NCI-H446 (cell line): ENCODE measurements at regions not wholly inside any gene's neighbourhood (a gene's known extent, or its start where the extent isn't known, plus 50 kb on each side); places are given as distances from the start of the nearest gene placed in this dataset.

Source experiments
- DNase-seq, 2 experiments: peaks; one replicate each; lab custom pipeline; 2025; lab: John Stamatoyannopoulos, UW

- DNase-seq = no peak
These were observed 220.1 kb downstream of the TUSC7 start for GRCh38 chr3:116929505-116930222.

DNA sequence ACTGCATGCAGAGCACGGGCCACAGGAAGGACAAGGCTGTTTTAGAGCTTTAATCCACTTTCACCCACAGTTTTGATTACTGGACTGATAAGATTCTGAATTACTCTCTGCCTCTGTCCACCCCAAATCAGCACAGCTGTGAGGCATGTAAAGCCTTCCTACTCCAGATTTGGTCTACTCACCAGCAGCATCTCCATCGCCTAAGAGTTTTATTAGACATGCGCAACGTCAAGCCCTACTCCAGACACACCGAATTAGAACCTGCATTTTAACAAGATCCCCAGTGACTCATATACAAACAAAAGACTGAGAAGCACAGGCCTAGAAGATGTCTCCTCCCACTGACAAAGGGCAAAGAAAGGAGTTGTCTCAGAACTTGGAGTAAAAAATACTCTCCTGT lies 221.2 kb downstream of the TUSC7 start:
- DNase-seq = no peak

- DNase-seq = no peak
These were observed 229.5 kb downstream of the TUSC7 start for GRCh38 chr3:116939091-116939490.

- DNase-seq = no peak
These were observed 230.0 kb downstream of the TUSC7 start for GRCh38 chr3:116939550-116939949.

GRCh38 chr3:116940719-116941118 lies 231.1 kb downstream of the TUSC7 start:
- DNase-seq = no peak

DNA sequence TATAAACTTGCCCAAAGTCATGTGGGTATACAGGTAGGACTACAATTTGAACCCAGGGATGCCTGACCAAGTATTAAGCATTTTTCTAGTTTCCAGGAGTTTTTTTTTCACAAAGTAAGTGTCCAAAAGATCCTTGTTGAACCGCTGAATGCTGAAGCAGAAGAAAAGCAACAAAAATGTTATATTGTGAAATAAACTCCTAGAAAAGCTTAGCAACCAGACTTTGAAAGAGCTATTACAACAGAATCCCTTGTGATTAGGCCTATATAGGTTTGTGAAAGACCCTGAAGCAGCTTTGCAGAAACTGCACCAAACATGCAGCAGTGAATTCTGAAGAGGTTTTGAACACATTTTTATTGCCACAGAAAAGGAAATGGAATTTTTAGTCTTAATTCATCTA lies 236.8 kb downstream of the TUSC7 start:
- DNase-seq = no peak

DNA sequence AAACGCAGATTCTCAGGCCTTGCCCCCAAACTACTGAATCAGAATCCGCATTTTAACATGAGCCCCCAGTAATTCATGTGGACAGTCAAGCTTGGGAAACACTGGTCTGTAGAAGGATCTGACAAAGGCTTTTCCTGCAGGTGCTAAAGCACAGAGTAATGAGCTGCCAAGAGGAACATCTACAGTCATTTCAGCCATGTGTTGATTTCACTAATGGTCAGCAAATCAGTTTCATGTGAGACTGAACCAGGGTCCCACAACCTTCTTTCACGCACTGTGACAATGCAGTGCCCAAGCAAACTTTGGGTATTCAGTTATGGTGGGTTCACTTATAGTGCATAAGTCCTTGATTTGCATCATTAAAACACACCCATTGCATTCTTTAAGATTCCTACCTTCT lies 237.6 kb downstream of the TUSC7 start:
- no peak for DNase-seq

- DNase-seq = no peak
These were observed 238.2 kb downstream of the TUSC7 start for GRCh38 chr3:116947809-116948208.

DNA sequence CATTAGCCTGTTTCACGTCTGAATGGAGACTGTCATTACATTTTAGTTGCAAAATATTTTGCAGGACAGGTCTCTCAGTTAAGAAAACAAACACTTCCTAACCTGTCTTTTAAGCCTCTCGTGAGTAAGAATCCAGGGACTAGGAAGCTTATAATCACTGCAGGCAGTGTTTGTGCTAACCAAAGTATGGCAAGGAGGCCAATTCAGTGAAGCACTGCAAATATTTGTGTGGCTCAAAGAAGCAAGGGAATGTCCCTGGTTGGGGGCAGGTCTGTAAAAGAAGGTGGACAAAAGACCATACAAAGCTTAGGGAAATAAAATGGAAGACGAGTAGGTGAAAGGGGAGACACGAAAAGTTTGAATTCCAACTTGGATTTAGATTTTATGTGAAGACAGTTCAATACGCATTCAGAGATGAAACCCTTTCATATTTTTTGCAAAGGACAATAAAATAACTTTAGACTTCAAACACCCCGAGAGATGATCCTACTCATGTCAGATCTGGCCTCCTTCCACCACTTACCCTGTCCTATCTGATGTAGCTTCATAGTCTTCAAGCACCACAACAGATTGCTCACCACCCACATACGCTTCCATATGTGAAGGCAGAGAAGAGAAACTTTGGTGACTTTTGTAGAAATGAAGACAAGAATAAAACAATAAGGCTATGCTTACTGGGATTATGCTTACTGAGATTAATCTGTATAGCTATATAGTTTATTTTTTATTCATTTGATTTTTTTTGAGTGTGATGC lies 240.9 kb downstream of the TUSC7 start:
- no peak for DNase-seq

DNA sequence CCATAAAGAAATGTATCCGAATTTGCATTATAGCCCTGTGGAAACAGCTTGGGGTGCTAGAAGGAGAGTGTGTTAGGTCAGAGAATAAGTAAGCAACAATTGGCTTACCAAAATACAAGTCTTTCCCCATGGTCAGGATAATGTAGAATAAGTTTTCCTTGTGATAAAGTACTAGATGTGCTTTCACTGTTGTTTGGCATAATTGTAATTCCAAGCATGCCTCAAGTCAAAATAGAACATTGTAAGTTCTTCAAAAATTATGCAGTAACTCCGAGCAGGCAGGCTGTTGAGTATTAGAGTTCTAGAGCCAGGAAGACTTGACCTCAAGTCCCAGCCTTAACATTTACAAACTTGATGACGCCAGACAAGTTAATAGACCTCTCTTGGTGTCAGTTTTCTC lies 242.0 kb downstream of the TUSC7 start:
- no peak for DNase-seq

GRCh38 chr3:116958291-116958690 lies 248.7 kb downstream of the TUSC7 start:
- DNase-seq = no peak

- no peak for DNase-seq
These were observed 251.5 kb downstream of the TUSC7 start for GRCh38 chr3:116961106-116961505.

DNA sequence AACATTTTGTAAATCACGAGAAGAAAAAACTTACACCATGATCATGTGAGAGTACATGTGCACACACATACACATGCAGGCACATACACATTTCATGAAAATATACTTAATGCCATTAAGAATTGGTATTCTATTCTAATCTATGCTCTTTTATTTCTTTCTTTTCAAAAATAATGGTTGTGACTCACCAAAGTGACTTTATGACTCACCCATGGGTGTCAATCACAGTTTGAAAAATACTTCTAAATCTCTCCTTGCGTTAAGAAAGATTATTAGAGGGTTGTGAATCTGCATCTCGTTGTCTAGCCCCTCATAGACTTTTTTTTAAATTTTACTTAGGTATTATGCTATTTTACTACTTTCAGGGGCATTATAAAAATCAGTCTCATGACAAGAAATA lies 254.2 kb downstream of the TUSC7 start:
- DNase-seq = no peak

DNA sequence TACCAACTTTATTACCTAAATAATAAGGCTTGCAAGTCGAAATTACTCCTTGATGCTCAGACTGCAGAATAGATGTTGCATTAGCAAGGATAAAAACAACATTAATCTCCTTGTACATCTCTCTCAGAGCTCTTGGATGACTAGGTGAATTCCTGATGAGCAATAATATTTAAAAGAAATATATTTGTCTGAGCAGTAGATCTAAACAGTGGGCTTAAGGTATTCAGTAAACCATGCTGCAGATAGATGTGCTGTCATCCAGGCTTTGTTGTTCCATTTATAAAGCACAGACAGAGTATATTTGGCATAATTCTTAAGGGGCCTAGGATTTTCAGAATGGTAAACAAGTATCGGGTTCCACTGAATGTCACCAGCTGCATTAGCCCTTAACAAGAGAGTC lies 257.1 kb downstream of the TUSC7 start:
- no peak for DNase-seq

DNA sequence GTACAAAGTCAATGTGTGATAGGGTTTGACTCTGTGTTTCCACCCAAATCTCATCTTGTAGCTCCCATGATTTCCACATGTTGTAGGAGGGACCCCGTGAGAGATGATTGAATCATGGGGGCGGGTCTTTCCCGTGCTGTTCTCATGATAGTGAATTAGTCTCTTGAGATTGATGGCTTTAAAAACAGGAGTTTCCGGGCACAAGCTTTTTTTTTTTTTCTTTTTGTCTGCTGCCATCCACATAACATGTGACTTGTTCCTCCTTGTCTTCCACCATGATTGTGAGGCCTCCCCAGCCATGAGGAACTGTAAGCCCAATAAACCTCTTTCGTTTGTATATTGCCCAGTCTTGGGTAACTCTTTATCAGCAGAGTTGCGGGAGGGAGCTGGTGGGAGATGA lies 259.6 kb downstream of the TUSC7 start:
- no peak for DNase-seq

GRCh38 chr3:116969646-116970045 lies 260.1 kb downstream of the TUSC7 start:
- no peak for DNase-seq

GRCh38 chr3:116971531-116971930 lies 262.0 kb downstream of the TUSC7 start:
- DNase-seq = no peak

- no peak for DNase-seq
These were observed 265.1 kb downstream of the TUSC7 start for GRCh38 chr3:116974702-116975101.

- no peak for DNase-seq
These were observed 267.9 kb downstream of the TUSC7 start for GRCh38 chr3:116977441-116977840.

GRCh38 chr3:116980099-116980498 lies 270.5 kb downstream of the TUSC7 start:
- DNase-seq = no peak

- no peak for DNase-seq
These were observed 271.5 kb downstream of the TUSC7 start for GRCh38 chr3:116981089-116981488.

DNA sequence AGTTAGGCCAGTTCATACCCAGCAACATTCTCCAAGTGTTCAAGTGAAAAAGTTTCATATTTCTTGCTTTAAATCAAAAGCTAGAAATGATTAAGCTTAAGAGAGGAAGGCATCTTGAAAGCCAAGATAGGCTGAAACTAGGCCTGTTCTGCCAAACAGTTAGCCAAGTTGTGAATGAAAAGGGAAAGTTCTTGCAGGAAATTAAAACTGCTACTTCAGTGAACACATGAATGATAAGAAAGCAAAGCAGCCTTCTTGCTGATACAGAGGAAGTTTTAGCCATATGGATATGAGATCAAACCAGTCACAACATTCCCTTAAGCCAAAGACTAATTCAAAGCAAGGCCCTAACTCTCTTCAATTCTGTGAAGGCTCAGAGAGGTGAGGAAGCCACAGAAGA lies 274.7 kb downstream of the TUSC7 start:
- no peak for DNase-seq

- DNase-seq = no peak
These were observed 284.8 kb downstream of the TUSC7 start for GRCh38 chr3:116994351-116994879.
